ENCODE measurements at regions not wholly inside any gene's neighbourhood (a gene's known extent, or its start where the extent isn't known, plus 50 kb on each side); places are given as distances from the start of the nearest gene placed in this dataset.

- Histone ChIP-seq H3K27me3 (ENCODE audit: control insufficient read depth, insufficient read depth, low read length) (no peaks in the 10 kb centered on the region), H3K36me3 (ENCODE audit: control insufficient read depth, insufficient read depth, low read length) (no peaks in the 10 kb centered on the region), H3K4me1 (ENCODE audit: control insufficient read depth, insufficient read depth, low read length) (no peaks in the 10 kb centered on the region), H3K27ac (ENCODE audit: low read length) (no peak overlapping the region), H3K4me3 (ENCODE audit: low read length) (no peak overlapping the region), H3K9me3 (ENCODE audit: control insufficient read depth, insufficient read depth, low read length) (no peaks in the 10 kb centered on the region)
- H3K27ac Mint-ChIP-seq = no peak overlapping the region
- no peaks in the 10 kb centered on the region for H3K36me3 Mint-ChIP-seq
- intact Hi-C loops (cut with micrococcal nuclease) = no loop called here
- no peak overlapping the region for H3K4me3 Mint-ChIP-seq
- no peaks in the 10 kb centered on the region for H3K4me1 Mint-ChIP-seq
- no peaks in the 10 kb centered on the region for H3K27me3 Mint-ChIP-seq (ENCODE audit: low read depth in 2 of 2)
- H3K9me3 Mint-ChIP-seq = peaks cover 11 to 13% of the 10 kb centered on the region in 2 donors
- DNase-seq (no peak), ATAC-seq (no peak)
- TF ChIP-seq CTCF (IDR thresholded peaks at IDR 0.05) = no peak
Observed at GRCh38 chr4:158056689-158057245, 116.1 kb downstream of the GASK1B start.

GRCh38 chr4:158055668-158056067 lies 117.2 kb downstream of the GASK1B start:
- no peaks in the 10 kb centered on the region for H3K4me1 Mint-ChIP-seq
- no peak overlapping the region for H3K27ac Mint-ChIP-seq
- H3K4me3 Mint-ChIP-seq = no peak overlapping the region
- no peaks in the 10 kb centered on the region for H3K36me3 Mint-ChIP-seq
- H3K4me3 ChIP-seq (ENCODE audit: low read length) = no peak overlapping the region
- DNase-seq = no peak
- no peaks in the 10 kb centered on the region for H3K4me1 ChIP-seq (ENCODE audit: control insufficient read depth, insufficient read depth, low read length)
- no peaks in the 10 kb centered on the region for H3K9me3 ChIP-seq (ENCODE audit: control insufficient read depth, insufficient read depth, low read length)
- H3K27me3 ChIP-seq (ENCODE audit: control insufficient read depth, insufficient read depth, low read length) = no peaks in the 10 kb centered on the region
- H3K36me3 ChIP-seq (ENCODE audit: control insufficient read depth, insufficient read depth, low read length) = no peaks in the 10 kb centered on the region
- no peak overlapping the region for H3K27ac ChIP-seq (ENCODE audit: low read length)
- WGBS (ENCODE audit: insufficient coverage) = no CpG with 5 or more reads among the region's 1 CpG
- peaks cover 9 to 13% of the 10 kb centered on the region in 2 donors for H3K9me3 Mint-ChIP-seq
- no peak for ATAC-seq
- H3K27me3 Mint-ChIP-seq (ENCODE audit: low read depth in 2 of 2) = no peaks in the 10 kb centered on the region
- no peak for TF ChIP-seq CTCF (IDR thresholded peaks at IDR 0.05)
- intact Hi-C loops (cut with micrococcal nuclease) = no loop called here

- peaks cover 8 to 10% of the 10 kb centered on the region in 2 donors for H3K9me3 Mint-ChIP-seq
Observed at GRCh38 chr4:158053801-158054200, 119.0 kb downstream of the GASK1B start.

More at GRCh38 chr4:158053801-158054200, 119.0 kb downstream of the GASK1B start:
- Histone ChIP-seq H3K27ac (ENCODE audit: low read length) (no peak overlapping the region), H3K36me3 (ENCODE audit: control insufficient read depth, insufficient read depth, low read length) (no peaks in the 10 kb centered on the region), H3K27me3 (ENCODE audit: control insufficient read depth, insufficient read depth, low read length) (no peaks in the 10 kb centered on the region), H3K9me3 (ENCODE audit: control insufficient read depth, insufficient read depth, low read length) (no peaks in the 10 kb centered on the region), H3K4me3 (ENCODE audit: low read length) (no peak overlapping the region), H3K4me1 (ENCODE audit: control insufficient read depth, insufficient read depth, low read length) (no peaks in the 10 kb centered on the region)
- H3K36me3 Mint-ChIP-seq = no peaks in the 10 kb centered on the region
- H3K27ac Mint-ChIP-seq = no peak overlapping the region
- DNase-seq (no peak), ATAC-seq (no peak)
- 95% methylated on average over 2 of the region's 3 CpGs for WGBS (ENCODE audit: insufficient coverage)
- no peak overlapping the region for H3K4me3 Mint-ChIP-seq
- H3K27me3 Mint-ChIP-seq (ENCODE audit: low read depth in 2 of 2) = no peaks in the 10 kb centered on the region
- no peaks in the 10 kb centered on the region for H3K4me1 Mint-ChIP-seq
- intact Hi-C loops (cut with micrococcal nuclease) = no loop called here
- no peak for TF ChIP-seq CTCF (IDR thresholded peaks at IDR 0.05)
